ENCODE measurements at regions not wholly inside any gene's neighbourhood (a gene's known extent, or its start where the extent isn't known, plus 50 kb on each side); places are given as distances from the start of the nearest gene placed in this dataset.

DNA sequence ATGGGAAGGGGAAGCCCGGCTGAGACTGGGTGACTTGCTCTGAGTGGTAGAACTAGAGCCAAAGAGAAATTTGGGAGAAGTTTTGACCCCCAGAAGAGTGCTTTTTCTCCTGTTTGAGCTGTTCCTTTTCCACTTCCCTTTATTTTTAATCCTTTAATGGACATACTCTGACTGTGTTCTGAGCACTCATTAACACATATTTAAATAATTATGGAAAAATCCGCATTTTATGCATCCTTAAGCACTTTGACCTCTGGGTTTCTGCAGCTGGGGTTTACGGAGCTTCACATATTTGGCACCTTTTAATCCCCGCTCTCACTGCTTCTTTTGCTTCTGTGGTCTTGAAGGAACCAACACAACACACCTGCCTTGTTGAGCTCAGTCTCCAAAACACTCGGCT, 114.7 kb downstream of the FOXL1 start:
- TF ChIP-seq, protein P1, sequence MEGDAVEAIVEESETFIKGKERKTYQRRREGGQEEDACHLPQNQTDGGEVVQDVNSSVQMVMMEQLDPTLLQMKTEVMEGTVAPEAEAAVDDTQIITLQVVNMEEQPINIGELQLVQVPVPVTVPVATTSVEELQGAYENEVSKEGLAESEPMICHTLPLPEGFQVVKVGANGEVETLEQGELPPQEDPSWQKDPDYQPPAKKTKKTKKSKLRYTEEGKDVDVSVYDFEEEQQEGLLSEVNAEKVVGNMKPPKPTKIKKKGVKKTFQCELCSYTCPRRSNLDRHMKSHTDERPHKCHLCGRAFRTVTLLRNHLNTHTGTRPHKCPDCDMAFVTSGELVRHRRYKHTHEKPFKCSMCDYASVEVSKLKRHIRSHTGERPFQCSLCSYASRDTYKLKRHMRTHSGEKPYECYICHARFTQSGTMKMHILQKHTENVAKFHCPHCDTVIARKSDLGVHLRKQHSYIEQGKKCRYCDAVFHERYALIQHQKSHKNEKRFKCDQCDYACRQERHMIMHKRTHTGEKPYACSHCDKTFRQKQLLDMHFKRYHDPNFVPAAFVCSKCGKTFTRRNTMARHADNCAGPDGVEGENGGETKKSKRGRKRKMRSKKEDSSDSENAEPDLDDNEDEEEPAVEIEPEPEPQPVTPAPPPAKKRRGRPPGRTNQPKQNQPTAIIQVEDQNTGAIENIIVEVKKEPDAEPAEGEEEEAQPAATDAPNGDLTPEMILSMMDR (conservative IDR thresholded peaks at IDR 0.05; ENCODE audit: low read length) = no peak
- no peak for TF ChIP-seq EZH2phosphoT487 (IDR thresholded peaks at IDR 0.05; ENCODE audit: borderline replicate concordance, low read depth, low read length)

All from OCI-LY7 (cell line).